Calu3 (cell line): ENCODE measurements at regions not wholly inside any gene's neighbourhood (a gene's known extent, or its start where the extent isn't known, plus 50 kb on each side); places are given as distances from the start of the nearest gene placed in this dataset.
A peak's percentile ranks its signal among the peaks of the same experiment; 100 is the strongest.
"Not testable (repeated sequence)": the region's sequence is repeated elsewhere in the genome, so short reads cannot be mapped to it uniquely, and the experiment has no call there.

Source experiments
- BruUV-seq: library from RNA; stranded (reverse); fragments of 400-500 nt; replicated peaks from 2 replicates; lab custom pipeline; 2021; lab: Mats Ljungman, UMichigan
- CTCF ChIA-PET: fragments of 300-600 bp; sonication (Branson Sonifier 250); formaldehyde crosslinking; loops from one replicate; lab custom pipeline; 2022; ENCODE audit warnings: antibody characterized with exemption; lab: Charles Lee
- DNase-seq: peaks from one replicate; pipeline ENCODE4 v3.0.0; 2022
- H3K27ac Mint-ChIP-seq: one replicate; pipeline ENCODE4 v1.8.0; 2022; ENCODE audit warnings: mixed read lengths; ENCODE audit not compliant: unreplicated experiment
- H3K27me3 Mint-ChIP-seq: one replicate; pipeline ENCODE4 v1.8.0; 2022; ENCODE audit warnings: mixed read lengths; ENCODE audit not compliant: unreplicated experiment
- H3K36me3 Mint-ChIP-seq: one replicate; pipeline ENCODE4 v1.8.0; 2022; ENCODE audit warnings: mild to moderate bottlenecking, moderate library complexity, mixed read lengths; ENCODE audit not compliant: insufficient read depth, unreplicated experiment
- H3K4me1 Mint-ChIP-seq: one replicate; pipeline ENCODE4 v1.8.0; 2022; ENCODE audit warnings: mild to moderate bottlenecking, low read depth, mixed read lengths; ENCODE audit not compliant: unreplicated experiment
- H3K4me3 Mint-ChIP-seq: one replicate; pipeline ENCODE4 v1.8.0; 2022; ENCODE audit warnings: mild to moderate bottlenecking, low read depth, moderate library complexity, mixed read lengths; ENCODE audit not compliant: unreplicated experiment
- H3K9me3 Mint-ChIP-seq: one replicate; pipeline ENCODE4 v1.8.0; 2022; ENCODE audit warnings: low read depth, mixed read lengths; ENCODE audit not compliant: unreplicated experiment
- CTCF ChIP-seq: fragments of 200-600 bp; IDR thresholded peaks from one replicate; pipeline ENCODE4 v1.8.0; 2022; ENCODE audit warnings: antibody characterized with exemption; ENCODE audit not compliant: unreplicated experiment
- intact Hi-C: fragments of 100-400 bp; cut with micrococcal nuclease; formaldehyde crosslinking; loops from one replicate; pipeline ENCODE4 v1.10.0; 2022; ENCODE audit not compliant: unreplicated experiment

GRCh38 chr1:188017921-188018320 is 1189.2 kb downstream of the PLA2G4A start:
- Mint-ChIP-seq H3K4me3 (no peak overlapping the region), H3K4me1 (peaks cover 15% of the 10 kb centered on the region), H3K27ac (no peak overlapping the region), H3K9me3 (no peaks in the 10 kb centered on the region), H3K27me3 (no peaks in the 10 kb centered on the region), H3K36me3 (no peaks in the 10 kb centered on the region)
- CTCF ChIA-PET: no interaction called here
- no TSS peak for BruUV-seq
- intact Hi-C loops: no loop called here
- no peak for DNase-seq
- TF ChIP-seq CTCF: no peak

- peaks cover 39% of the 10 kb centered on the region for H3K4me1 Mint-ChIP-seq
- CTCF ChIA-PET: no interaction called here
Measured at GRCh38 chr1:188022661-188023060, 1193.9 kb downstream of the PLA2G4A start.

GRCh38 chr1:188023206-188023605 is 1194.5 kb downstream of the PLA2G4A start:
- TF ChIP-seq CTCF: no peak
- no peak overlapping the region for H3K27ac Mint-ChIP-seq
- BruUV-seq: no TSS peak
- peaks cover 11% of the 10 kb centered on the region for H3K36me3 Mint-ChIP-seq
- DNase-seq: no peak
- CTCF ChIA-PET: no interaction called here
- H3K4me3 Mint-ChIP-seq: no peak overlapping the region
- H3K9me3 Mint-ChIP-seq: no peaks in the 10 kb centered on the region
- peaks cover 43% of the 10 kb centered on the region for H3K4me1 Mint-ChIP-seq
- intact Hi-C loops: loop anchor here (10.0 kb wide), 1 partner anchor 212 kb away; no protein-coding TSS in a partner anchor
- no peaks in the 10 kb centered on the region for H3K27me3 Mint-ChIP-seq

More at GRCh38 chr1:188022661-188023060, 1193.9 kb downstream of the PLA2G4A start:
- no peaks in the 10 kb centered on the region for H3K9me3 Mint-ChIP-seq
- no peaks in the 10 kb centered on the region for H3K27me3 Mint-ChIP-seq
- intact Hi-C loops: loop anchor here (10.0 kb wide), 1 partner anchor 212 kb away; no protein-coding TSS in a partner anchor
- no peak for TF ChIP-seq CTCF
- no peak overlapping the region for H3K27ac Mint-ChIP-seq
- no TSS peak for BruUV-seq
- no peak for DNase-seq
- H3K36me3 Mint-ChIP-seq: peaks cover 8% of the 10 kb centered on the region
- H3K4me3 Mint-ChIP-seq: no peak overlapping the region

GRCh38 chr1:188027613-188028012 is 1198.9 kb downstream of the PLA2G4A start:
- CTCF ChIA-PET: no interaction called here
- peaks cover 11% of the 10 kb centered on the region for H3K36me3 Mint-ChIP-seq
- H3K4me3 Mint-ChIP-seq: peak overlapping the region; percentile 6
- DNase-seq: peak; percentile 17
- H3K27me3 Mint-ChIP-seq: no peaks in the 10 kb centered on the region
- H3K9me3 Mint-ChIP-seq: no peaks in the 10 kb centered on the region
- H3K27ac Mint-ChIP-seq: peak overlapping the region; percentile 97
- intact Hi-C loops: loop anchor here (10.0 kb wide), 1 partner anchor 207 kb away; no protein-coding TSS in a partner anchor
- TF ChIP-seq CTCF: no peak
- BruUV-seq: no TSS peak
- H3K4me1 Mint-ChIP-seq: peaks cover 31% of the 10 kb centered on the region

- H3K36me3 Mint-ChIP-seq, H3K4me3 Mint-ChIP-seq, H3K27ac Mint-ChIP-seq, intact Hi-C loops, H3K27me3 Mint-ChIP-seq, DNase-seq, CTCF ChIA-PET, H3K4me1 Mint-ChIP-seq, BruUV-seq: not testable (repeated sequence)
- H3K9me3 Mint-ChIP-seq: peaks cover 17% of the 10 kb centered on the region
Measured at GRCh38 chr1:188037572-188037971, 1208.8 kb downstream of the PLA2G4A start.
